ENCODE measurements at regions not wholly inside any gene's neighbourhood (a gene's known extent, or its start where the extent isn't known, plus 50 kb on each side); places are given as distances from the start of the nearest gene placed in this dataset.

DNA sequence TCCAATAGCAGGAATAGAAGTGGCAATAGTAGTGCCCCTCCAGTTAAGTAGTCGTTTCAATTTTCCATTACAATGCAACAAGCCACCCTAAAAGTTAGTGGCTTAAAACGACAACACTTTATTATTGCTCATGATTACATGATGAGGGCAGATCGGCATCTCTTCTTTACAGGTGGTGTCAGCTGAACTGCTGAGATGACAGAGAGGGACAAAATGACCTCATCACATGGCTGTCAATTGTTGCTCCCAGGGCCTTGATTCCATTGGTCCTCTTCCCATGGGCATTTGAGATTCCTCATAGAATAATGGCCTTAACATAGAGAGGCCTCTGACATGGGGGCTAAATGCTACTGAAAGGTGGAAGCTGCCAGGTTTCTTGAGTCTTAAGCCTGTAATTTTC, 679.8 kb upstream of the KLHL1 start:
- no peak for ATAC-seq
- no peaks in the 10 kb centered on the region for H3K4me1 ChIP-seq
- H3K27ac ChIP-seq, result no peak overlapping the region
- H3K36me3 ChIP-seq (replicated peaks in 1 of 2; ENCODE audit: insufficient read depth in 1 of 2, low read depth in 2 of 2), result no peaks in the 10 kb centered on the region
- intact Hi-C loops (cut with DNase I), result no loop called here
- no peak for DNase-seq
- WGBS, 2 donors, result 55 to 69% methylated on average over 3 of the region's 3 CpGs
- TF ChIP-seq POLR2A (IDR thresholded peaks at IDR 0.05), result no peak
- TF ChIP-seq, protein P1, sequence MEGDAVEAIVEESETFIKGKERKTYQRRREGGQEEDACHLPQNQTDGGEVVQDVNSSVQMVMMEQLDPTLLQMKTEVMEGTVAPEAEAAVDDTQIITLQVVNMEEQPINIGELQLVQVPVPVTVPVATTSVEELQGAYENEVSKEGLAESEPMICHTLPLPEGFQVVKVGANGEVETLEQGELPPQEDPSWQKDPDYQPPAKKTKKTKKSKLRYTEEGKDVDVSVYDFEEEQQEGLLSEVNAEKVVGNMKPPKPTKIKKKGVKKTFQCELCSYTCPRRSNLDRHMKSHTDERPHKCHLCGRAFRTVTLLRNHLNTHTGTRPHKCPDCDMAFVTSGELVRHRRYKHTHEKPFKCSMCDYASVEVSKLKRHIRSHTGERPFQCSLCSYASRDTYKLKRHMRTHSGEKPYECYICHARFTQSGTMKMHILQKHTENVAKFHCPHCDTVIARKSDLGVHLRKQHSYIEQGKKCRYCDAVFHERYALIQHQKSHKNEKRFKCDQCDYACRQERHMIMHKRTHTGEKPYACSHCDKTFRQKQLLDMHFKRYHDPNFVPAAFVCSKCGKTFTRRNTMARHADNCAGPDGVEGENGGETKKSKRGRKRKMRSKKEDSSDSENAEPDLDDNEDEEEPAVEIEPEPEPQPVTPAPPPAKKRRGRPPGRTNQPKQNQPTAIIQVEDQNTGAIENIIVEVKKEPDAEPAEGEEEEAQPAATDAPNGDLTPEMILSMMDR (IDR thresholded peaks at IDR 0.05), result no peak
- no peaks in the 10 kb centered on the region for H3K9me3 ChIP-seq
- no peak overlapping the region for H3K4me3 ChIP-seq
- H3K27me3 ChIP-seq, result no peaks in the 10 kb centered on the region

DNA sequence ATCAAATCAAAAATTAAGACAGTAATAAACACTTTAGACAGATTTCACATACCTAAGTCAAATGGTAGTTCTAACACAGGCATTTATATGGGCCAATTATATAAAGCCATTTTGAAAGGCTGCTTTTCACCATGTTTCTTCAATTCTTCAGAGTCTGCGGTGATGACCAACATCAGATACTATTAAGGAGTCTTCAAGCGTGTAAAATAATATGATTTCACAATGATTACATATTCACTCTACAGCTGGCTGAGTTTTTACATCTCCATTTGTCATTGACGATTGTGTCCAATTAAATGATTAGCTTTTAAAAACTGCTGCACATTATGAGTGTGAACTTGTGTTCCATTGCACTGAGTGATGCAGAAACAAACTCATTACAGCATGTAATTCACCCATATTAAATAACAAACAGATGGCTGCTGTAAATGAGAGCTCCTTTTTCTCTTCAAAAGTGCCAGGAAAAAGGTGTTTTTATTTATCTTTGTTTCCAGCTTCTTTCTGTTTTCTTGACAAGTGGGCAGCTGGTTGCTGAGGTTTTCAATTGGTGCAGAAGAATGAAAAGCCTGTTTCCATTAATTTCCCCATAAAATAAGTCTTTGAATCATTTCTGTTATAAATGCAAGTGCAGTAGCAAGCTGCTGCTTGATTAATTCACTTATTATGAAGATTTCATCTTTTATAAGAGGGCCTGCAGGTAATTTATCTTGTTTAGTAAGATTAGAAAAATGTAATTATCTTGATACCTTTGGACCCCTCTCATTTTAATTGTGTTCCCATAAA, 676.1 kb upstream of the KLHL1 start:
- Histone ChIP-seq H3K27ac (no peak overlapping the region), H3K4me1 (no peaks in the 10 kb centered on the region), H3K4me3 (no peak overlapping the region), H3K27me3 (no peaks in the 10 kb centered on the region), H3K36me3 (replicated peaks in 1 of 2; ENCODE audit: insufficient read depth in 1 of 2, low read depth in 2 of 2) (no peaks in the 10 kb centered on the region), H3K9me3 (no peaks in the 10 kb centered on the region)
- TF ChIP-seq, protein P1 (IDR thresholded peaks at IDR 0.05), result no peak
- no peak for TF ChIP-seq POLR2A (IDR thresholded peaks at IDR 0.05)
- intact Hi-C loops (cut with DNase I), result no loop called here
- WGBS, 2 donors, result 73 to 76% methylated on average over 3 of the region's 3 CpGs
- DNase-seq (no peak), ATAC-seq (no peak)

DNA sequence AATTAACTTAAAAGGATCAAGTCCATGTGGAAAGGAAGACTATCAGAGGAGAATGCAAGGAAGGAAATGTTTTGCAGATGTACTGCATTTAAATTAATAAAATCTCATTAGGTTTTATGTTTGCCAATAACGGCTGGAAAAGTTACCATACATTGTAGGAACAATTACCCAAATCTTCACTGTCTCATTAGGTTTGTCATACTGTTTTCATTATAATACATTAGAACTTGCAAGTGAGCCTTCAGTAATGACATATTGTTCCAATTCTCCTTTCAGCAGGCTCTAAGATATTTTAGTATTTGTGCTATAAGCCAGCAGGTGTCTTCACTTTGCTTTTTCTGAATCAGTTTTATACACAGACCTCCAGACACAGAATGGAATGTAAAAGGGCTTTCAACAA, 661.6 kb upstream of the KLHL1 start:
- no peaks in the 10 kb centered on the region for H3K9me3 ChIP-seq
- no peak overlapping the region for H3K4me3 ChIP-seq
- H3K27me3 ChIP-seq, result no peaks in the 10 kb centered on the region
- intact Hi-C loops (cut with DNase I), result no loop called here
- no peaks in the 10 kb centered on the region for H3K4me1 ChIP-seq
- no peaks in the 10 kb centered on the region for H3K36me3 ChIP-seq (replicated peaks in 1 of 2; ENCODE audit: insufficient read depth in 1 of 2, low read depth in 2 of 2)
- ATAC-seq, result no peak
- WGBS, 2 donors, result 37 to 62% methylated on average over 1 of the region's 1 CpG
- H3K27ac ChIP-seq, result no peak overlapping the region
- no peak for DNase-seq
- no peak for TF ChIP-seq POLR2A (IDR thresholded peaks at IDR 0.05)
- TF ChIP-seq, protein P1 (IDR thresholded peaks at IDR 0.05), result no peak

DNA sequence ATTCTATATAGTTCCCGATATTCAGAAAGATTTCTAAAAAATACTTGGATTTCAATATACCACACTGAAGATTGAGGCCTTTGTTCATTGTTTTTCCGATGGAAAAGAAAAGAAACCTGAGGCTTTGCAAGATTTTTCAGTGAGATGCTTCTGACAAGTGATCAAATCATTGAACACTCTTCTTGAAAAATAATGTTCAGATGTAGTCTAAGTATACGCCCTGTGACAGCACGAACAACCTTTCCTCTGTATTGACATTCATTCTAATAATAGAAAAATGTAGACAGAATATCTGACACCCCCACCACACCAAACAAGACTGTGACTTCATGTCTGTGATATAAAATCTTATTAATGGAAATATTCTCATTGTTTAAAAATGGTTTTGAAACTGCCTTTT, 650.7 kb upstream of the KLHL1 start:
- TF ChIP-seq, protein P1 (IDR thresholded peaks at IDR 0.05), result no peak
- TF ChIP-seq POLR2A (IDR thresholded peaks at IDR 0.05), result no peak
- no peak overlapping the region for H3K4me3 ChIP-seq
- no peaks in the 10 kb centered on the region for H3K4me1 ChIP-seq
- no peaks in the 10 kb centered on the region for H3K9me3 ChIP-seq
- ATAC-seq (no peak), DNase-seq (no peak)
- no peak overlapping the region for H3K27ac ChIP-seq
- H3K36me3 ChIP-seq (replicated peaks in 1 of 2; ENCODE audit: insufficient read depth in 1 of 2, low read depth in 2 of 2), result no peaks in the 10 kb centered on the region
- WGBS, 2 donors, result 62 to 64% methylated on average over 4 of the region's 4 CpGs
- no peaks in the 10 kb centered on the region for H3K27me3 ChIP-seq
- intact Hi-C loops (cut with DNase I), result no loop called here

DNA sequence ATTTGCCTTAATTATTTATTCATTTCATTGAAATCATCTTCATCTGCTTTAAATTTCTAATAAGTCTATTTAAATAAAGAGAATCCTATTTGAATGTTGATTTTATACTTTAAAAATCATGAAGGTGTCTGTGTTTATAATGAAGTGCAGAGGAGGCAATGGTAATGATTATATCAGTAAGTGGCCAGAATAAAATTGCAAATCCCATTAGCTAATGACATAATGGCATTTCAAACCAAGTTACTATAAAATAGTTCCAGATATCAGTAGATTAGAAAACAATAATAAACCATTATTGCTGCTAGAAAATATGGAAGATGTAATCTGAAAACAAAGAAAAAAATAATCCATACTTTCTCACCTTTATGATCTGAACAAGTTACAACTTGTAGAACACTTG, 647.8 kb upstream of the KLHL1 start:
- intact Hi-C loops (cut with DNase I), result no loop called here
- no peaks in the 10 kb centered on the region for H3K4me1 ChIP-seq
- H3K9me3 ChIP-seq, result no peaks in the 10 kb centered on the region
- DNase-seq, result no peak
- H3K27ac ChIP-seq, result no peak overlapping the region
- no peaks in the 10 kb centered on the region for H3K27me3 ChIP-seq
- no peaks in the 10 kb centered on the region for H3K36me3 ChIP-seq (replicated peaks in 1 of 2; ENCODE audit: insufficient read depth in 1 of 2, low read depth in 2 of 2)
- no peak for TF ChIP-seq POLR2A (IDR thresholded peaks at IDR 0.05)
- H3K4me3 ChIP-seq, result no peak overlapping the region
- no peak for ATAC-seq
